ENCODE measurements at regions not wholly inside any gene's neighbourhood (a gene's known extent, or its start where the extent isn't known, plus 50 kb on each side); places are given as distances from the start of the nearest gene placed in this dataset.

GRCh38 chr20:52564594-52564993 is 373.0 kb upstream of the ZFP64 start:
- H3K27me3 ChIP-seq (ENCODE audit: control insufficient read depth in 1 of 2, insufficient read depth in 2 of 2, low read length in 2 of 2) = no peaks in the 10 kb centered on the region
- H3K4me1 ChIP-seq (ENCODE audit: insufficient read depth, low read length) = no peaks in the 10 kb centered on the region
- no peak overlapping the region for H3K27ac ChIP-seq (ENCODE audit: low read depth, low read length)
- H3K4me3 ChIP-seq (ENCODE audit: low read depth in 1 of 2, low read length in 2 of 2) = no peak overlapping the region
- H3K36me3 ChIP-seq (ENCODE audit: insufficient read depth, low read length) = no peaks in the 10 kb centered on the region
- no peaks in the 10 kb centered on the region for H3K9me3 ChIP-seq (ENCODE audit: low read length)
- H3K9ac ChIP-seq (ENCODE audit: low read length) = no peak overlapping the region

GRCh38 chr20:52552181-52552872 is 360.7 kb upstream of the ZFP64 start:
- Histone ChIP-seq H3K36me3 (ENCODE audit: insufficient read depth, low read length) (no peaks in the 10 kb centered on the region), H3K4me3 (ENCODE audit: low read depth in 1 of 2, low read length in 2 of 2) (no peak overlapping the region), H3K9ac (ENCODE audit: low read length) (no peak overlapping the region), H3K27me3 (ENCODE audit: control insufficient read depth in 1 of 2, insufficient read depth in 2 of 2, low read length in 2 of 2) (no peaks in the 10 kb centered on the region), H3K9me3 (ENCODE audit: low read length) (no peaks in the 10 kb centered on the region), H3K4me1 (ENCODE audit: insufficient read depth, low read length) (no peaks in the 10 kb centered on the region), H3K27ac (ENCODE audit: low read depth, low read length) (no peak overlapping the region)

GRCh38 chr20:52542131-52542530 is 350.6 kb upstream of the ZFP64 start:
- no peak overlapping the region for H3K27ac ChIP-seq (ENCODE audit: low read depth, low read length)

GRCh38 chr20:52540509-52540908 is 348.9 kb upstream of the ZFP64 start:
- no peaks in the 10 kb centered on the region for H3K27me3 ChIP-seq (ENCODE audit: control insufficient read depth in 1 of 2, insufficient read depth in 2 of 2, low read length in 2 of 2)
- H3K4me1 ChIP-seq (ENCODE audit: insufficient read depth, low read length) = no peaks in the 10 kb centered on the region
- H3K9me3 ChIP-seq (ENCODE audit: low read length) = no peaks in the 10 kb centered on the region
- no peaks in the 10 kb centered on the region for H3K36me3 ChIP-seq (ENCODE audit: insufficient read depth, low read length)
- H3K4me3 ChIP-seq (ENCODE audit: low read depth in 1 of 2, low read length in 2 of 2) = no peak overlapping the region
- no peak overlapping the region for H3K9ac ChIP-seq (ENCODE audit: low read length)
- H3K27ac ChIP-seq (ENCODE audit: low read depth, low read length) = no peak overlapping the region

More at GRCh38 chr20:52542131-52542530, 350.6 kb upstream of the ZFP64 start:
- no peak overlapping the region for H3K9ac ChIP-seq (ENCODE audit: low read length)
- H3K4me3 ChIP-seq (ENCODE audit: low read depth in 1 of 2, low read length in 2 of 2) = no peak overlapping the region
- H3K4me1 ChIP-seq (ENCODE audit: insufficient read depth, low read length) = no peaks in the 10 kb centered on the region
- H3K9me3 ChIP-seq (ENCODE audit: low read length) = no peaks in the 10 kb centered on the region
- no peaks in the 10 kb centered on the region for H3K36me3 ChIP-seq (ENCODE audit: insufficient read depth, low read length)
- H3K27me3 ChIP-seq (ENCODE audit: control insufficient read depth in 1 of 2, insufficient read depth in 2 of 2, low read length in 2 of 2) = no peaks in the 10 kb centered on the region

- Histone ChIP-seq H3K36me3 (ENCODE audit: insufficient read depth, low read length) (no peaks in the 10 kb centered on the region), H3K4me1 (ENCODE audit: insufficient read depth, low read length) (no peaks in the 10 kb centered on the region), H3K9ac (ENCODE audit: low read length) (no peak overlapping the region), H3K4me3 (ENCODE audit: low read depth in 1 of 2, low read length in 2 of 2) (no peak overlapping the region), H3K27ac (ENCODE audit: low read depth, low read length) (no peak overlapping the region), H3K9me3 (ENCODE audit: low read length) (no peaks in the 10 kb centered on the region), H3K27me3 (ENCODE audit: control insufficient read depth in 1 of 2, insufficient read depth in 2 of 2, low read length in 2 of 2) (no peaks in the 10 kb centered on the region)
Measured at GRCh38 chr20:52539891-52540290, 348.3 kb upstream of the ZFP64 start.

GRCh38 chr20:52536841-52537400 is 345.3 kb upstream of the ZFP64 start:
- H3K27ac ChIP-seq (ENCODE audit: low read depth, low read length) = no peak overlapping the region
- no peak overlapping the region for H3K4me3 ChIP-seq (ENCODE audit: low read depth in 1 of 2, low read length in 2 of 2)
- no peaks in the 10 kb centered on the region for H3K9me3 ChIP-seq (ENCODE audit: low read length)
- no peaks in the 10 kb centered on the region for H3K27me3 ChIP-seq (ENCODE audit: control insufficient read depth in 1 of 2, insufficient read depth in 2 of 2, low read length in 2 of 2)
- no peaks in the 10 kb centered on the region for H3K36me3 ChIP-seq (ENCODE audit: insufficient read depth, low read length)
- H3K9ac ChIP-seq (ENCODE audit: low read length) = no peak overlapping the region
- no peaks in the 10 kb centered on the region for H3K4me1 ChIP-seq (ENCODE audit: insufficient read depth, low read length)

GRCh38 chr20:52536040-52536439 is 344.5 kb upstream of the ZFP64 start:
- no peaks in the 10 kb centered on the region for H3K9me3 ChIP-seq (ENCODE audit: low read length)
- H3K9ac ChIP-seq (ENCODE audit: low read length) = no peak overlapping the region
- no peak overlapping the region for H3K27ac ChIP-seq (ENCODE audit: low read depth, low read length)
- H3K36me3 ChIP-seq (ENCODE audit: insufficient read depth, low read length) = no peaks in the 10 kb centered on the region
- H3K4me1 ChIP-seq (ENCODE audit: insufficient read depth, low read length) = no peaks in the 10 kb centered on the region
- H3K27me3 ChIP-seq (ENCODE audit: control insufficient read depth in 1 of 2, insufficient read depth in 2 of 2, low read length in 2 of 2) = no peaks in the 10 kb centered on the region
- H3K4me3 ChIP-seq (ENCODE audit: low read depth in 1 of 2, low read length in 2 of 2) = no peak overlapping the region

- Histone ChIP-seq H3K9me3 (ENCODE audit: low read length) (no peaks in the 10 kb centered on the region), H3K27me3 (ENCODE audit: control insufficient read depth in 1 of 2, insufficient read depth in 2 of 2, low read length in 2 of 2) (no peaks in the 10 kb centered on the region), H3K9ac (ENCODE audit: low read length) (no peak overlapping the region), H3K36me3 (ENCODE audit: insufficient read depth, low read length) (no peaks in the 10 kb centered on the region), H3K27ac (ENCODE audit: low read depth, low read length) (no peak overlapping the region), H3K4me1 (ENCODE audit: insufficient read depth, low read length) (no peaks in the 10 kb centered on the region), H3K4me3 (ENCODE audit: low read depth in 1 of 2, low read length in 2 of 2) (no peak overlapping the region)
Measured at GRCh38 chr20:52534616-52535015, 343.0 kb upstream of the ZFP64 start.

GRCh38 chr20:52533401-52533800 is 341.8 kb upstream of the ZFP64 start:
- H3K9ac ChIP-seq (ENCODE audit: low read length) = no peak overlapping the region
- no peaks in the 10 kb centered on the region for H3K4me1 ChIP-seq (ENCODE audit: insufficient read depth, low read length)
- H3K27me3 ChIP-seq (ENCODE audit: control insufficient read depth in 1 of 2, insufficient read depth in 2 of 2, low read length in 2 of 2) = no peaks in the 10 kb centered on the region
- no peak overlapping the region for H3K27ac ChIP-seq (ENCODE audit: low read depth, low read length)
- H3K9me3 ChIP-seq (ENCODE audit: low read length) = no peaks in the 10 kb centered on the region
- H3K4me3 ChIP-seq (ENCODE audit: low read depth in 1 of 2, low read length in 2 of 2) = no peak overlapping the region
- H3K36me3 ChIP-seq (ENCODE audit: insufficient read depth, low read length) = no peaks in the 10 kb centered on the region

GRCh38 chr20:52532674-52533073 is 341.1 kb upstream of the ZFP64 start:
- H3K27me3 ChIP-seq (ENCODE audit: control insufficient read depth in 1 of 2, insufficient read depth in 2 of 2, low read length in 2 of 2) = no peaks in the 10 kb centered on the region

GRCh38 chr20:52530571-52530970 is 339.0 kb upstream of the ZFP64 start:
- H3K4me3 ChIP-seq (ENCODE audit: low read depth in 1 of 2, low read length in 2 of 2) = no peak overlapping the region
- no peaks in the 10 kb centered on the region for H3K4me1 ChIP-seq (ENCODE audit: insufficient read depth, low read length)
- no peaks in the 10 kb centered on the region for H3K36me3 ChIP-seq (ENCODE audit: insufficient read depth, low read length)
- no peak overlapping the region for H3K27ac ChIP-seq (ENCODE audit: low read depth, low read length)
- H3K9me3 ChIP-seq (ENCODE audit: low read length) = no peaks in the 10 kb centered on the region
- no peaks in the 10 kb centered on the region for H3K27me3 ChIP-seq (ENCODE audit: control insufficient read depth in 1 of 2, insufficient read depth in 2 of 2, low read length in 2 of 2)
- H3K9ac ChIP-seq (ENCODE audit: low read length) = no peak overlapping the region

More at GRCh38 chr20:52532674-52533073, 341.1 kb upstream of the ZFP64 start:
- H3K36me3 ChIP-seq (ENCODE audit: insufficient read depth, low read length) = no peaks in the 10 kb centered on the region
- H3K4me1 ChIP-seq (ENCODE audit: insufficient read depth, low read length) = no peaks in the 10 kb centered on the region
- H3K9ac ChIP-seq (ENCODE audit: low read length) = no peak overlapping the region
- H3K4me3 ChIP-seq (ENCODE audit: low read depth in 1 of 2, low read length in 2 of 2) = no peak overlapping the region
- no peaks in the 10 kb centered on the region for H3K9me3 ChIP-seq (ENCODE audit: low read length)
- no peak overlapping the region for H3K27ac ChIP-seq (ENCODE audit: low read depth, low read length)

GRCh38 chr20:52529826-52530225 is 338.2 kb upstream of the ZFP64 start:
- Histone ChIP-seq H3K9ac (ENCODE audit: low read length) (no peak overlapping the region), H3K9me3 (ENCODE audit: low read length) (no peaks in the 10 kb centered on the region), H3K36me3 (ENCODE audit: insufficient read depth, low read length) (no peaks in the 10 kb centered on the region), H3K27me3 (ENCODE audit: control insufficient read depth in 1 of 2, insufficient read depth in 2 of 2, low read length in 2 of 2) (no peaks in the 10 kb centered on the region), H3K4me3 (ENCODE audit: low read depth in 1 of 2, low read length in 2 of 2) (no peak overlapping the region), H3K4me1 (ENCODE audit: insufficient read depth, low read length) (no peaks in the 10 kb centered on the region), H3K27ac (ENCODE audit: low read depth, low read length) (no peak overlapping the region)
